HFF-Myc (cell line): ENCODE measurements at regions not wholly inside any gene's neighbourhood (a gene's known extent, or its start where the extent isn't known, plus 50 kb on each side); places are given as distances from the start of the nearest gene placed in this dataset.

Experiments used
- DNase-seq: peaks from one replicate; pipeline ENCODE4 v3.0.0-alpha.2; 2011; ENCODE audit warnings: low read depth; ENCODE audit errors: extremely low read depth
- H3K4me3 ChIP-seq: replicated peaks from 2 replicates; pipeline ENCODE4 v1.5.1; 2011; ENCODE audit warnings: low read depth, mild to moderate bottlenecking, control low read depth, low read length
- CTCF ChIP-seq: IDR thresholded peaks from 2 replicates; pipeline ENCODE4 v1.5.1; 2012; ENCODE audit warnings: mild to moderate bottlenecking, low read depth, low read length, control low read depth; ENCODE audit errors: missing control alignments

DNA sequence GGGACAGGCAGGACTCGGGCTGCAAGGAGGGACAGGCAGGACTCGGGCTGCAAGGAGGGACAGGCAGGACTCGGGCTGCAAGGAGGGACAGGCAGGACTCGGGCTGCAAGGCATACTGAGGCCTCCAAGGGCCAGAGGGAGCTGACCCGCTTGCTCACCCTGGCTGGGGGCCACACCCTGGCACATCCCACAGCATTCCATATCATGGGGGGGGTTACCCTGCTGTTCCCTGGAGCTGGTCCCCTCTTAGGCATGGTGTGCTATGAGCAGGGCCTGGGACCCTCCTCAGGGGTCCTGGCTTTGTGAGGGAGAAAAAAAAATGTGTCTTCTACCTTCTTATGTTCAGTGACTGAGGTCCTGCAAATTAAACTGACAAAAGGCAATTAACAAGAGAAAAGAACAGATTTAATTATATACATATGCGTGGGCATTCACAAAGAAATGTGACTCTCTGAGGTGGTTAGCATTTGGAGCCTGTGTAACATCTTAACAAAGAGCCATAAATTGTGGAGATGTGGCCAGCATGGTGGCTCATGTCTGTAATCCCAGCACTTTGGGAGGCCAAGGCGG, 97.6 kb upstream of the ALDH1A3 start:
- no peak for TF ChIP-seq CTCF
- H3K4me3 ChIP-seq, result no peak overlapping the region
- no peak for DNase-seq

DNA sequence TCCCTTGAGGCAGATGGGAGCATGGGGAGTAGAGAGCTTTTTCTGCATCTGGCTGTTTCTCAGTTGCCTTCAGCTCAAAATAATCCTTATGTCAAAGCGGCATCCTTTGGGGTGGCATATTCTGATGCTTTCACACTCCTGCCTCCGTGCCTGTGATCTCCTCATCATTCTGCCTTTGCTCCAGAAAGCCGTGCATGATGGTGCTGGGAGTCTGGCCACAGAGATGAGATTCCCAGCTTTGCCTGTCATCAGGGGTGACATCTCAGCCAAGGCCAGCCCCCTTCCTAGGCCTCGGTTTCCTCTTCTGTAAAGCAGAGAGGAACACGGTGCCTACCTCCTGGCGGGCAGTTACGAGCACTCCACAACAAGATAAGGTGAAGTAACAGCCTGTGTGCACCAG, 96.3 kb upstream of the ALDH1A3 start:
- no peak for TF ChIP-seq CTCF
- H3K4me3 ChIP-seq, result no peak overlapping the region
- no peak for DNase-seq

DNA sequence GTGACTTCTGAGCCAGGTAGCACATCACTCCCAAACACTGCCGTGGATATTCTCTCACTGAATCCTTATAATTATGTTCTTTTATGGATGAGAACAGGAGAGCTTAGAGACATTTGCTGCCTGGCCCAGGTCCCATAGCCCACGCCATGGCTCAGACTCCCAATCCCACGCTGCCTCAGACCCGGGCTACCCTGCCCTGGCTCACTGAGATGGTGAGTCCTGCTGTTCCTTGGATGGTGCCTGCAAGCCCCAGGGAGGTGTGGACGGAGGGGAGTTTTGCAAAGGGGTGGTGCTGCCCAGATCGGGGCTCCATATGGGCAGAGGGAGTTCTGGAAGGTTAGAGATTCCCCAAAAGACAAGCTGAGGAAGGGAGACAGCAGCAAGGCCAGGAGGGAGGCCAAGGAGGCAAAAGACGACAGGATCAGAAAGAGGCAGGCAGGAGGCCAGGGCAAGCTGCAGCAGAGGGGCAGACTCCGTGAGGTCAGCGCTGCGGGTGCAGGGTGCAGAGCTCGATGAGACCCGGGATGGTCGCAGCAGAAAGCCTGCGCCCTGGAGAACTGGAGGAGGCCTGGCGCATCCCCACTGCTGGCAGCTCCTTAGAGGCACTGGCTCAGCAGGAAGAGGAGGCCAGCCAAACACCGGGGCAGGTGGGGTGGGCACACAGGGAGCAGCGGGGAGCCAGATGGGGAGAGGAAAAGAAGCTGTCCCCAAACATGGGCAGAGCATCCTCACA, 95.7 kb upstream of the ALDH1A3 start:
- DNase-seq, result no peak
- TF ChIP-seq CTCF, result no peak
- H3K4me3 ChIP-seq, result no peak overlapping the region

DNA sequence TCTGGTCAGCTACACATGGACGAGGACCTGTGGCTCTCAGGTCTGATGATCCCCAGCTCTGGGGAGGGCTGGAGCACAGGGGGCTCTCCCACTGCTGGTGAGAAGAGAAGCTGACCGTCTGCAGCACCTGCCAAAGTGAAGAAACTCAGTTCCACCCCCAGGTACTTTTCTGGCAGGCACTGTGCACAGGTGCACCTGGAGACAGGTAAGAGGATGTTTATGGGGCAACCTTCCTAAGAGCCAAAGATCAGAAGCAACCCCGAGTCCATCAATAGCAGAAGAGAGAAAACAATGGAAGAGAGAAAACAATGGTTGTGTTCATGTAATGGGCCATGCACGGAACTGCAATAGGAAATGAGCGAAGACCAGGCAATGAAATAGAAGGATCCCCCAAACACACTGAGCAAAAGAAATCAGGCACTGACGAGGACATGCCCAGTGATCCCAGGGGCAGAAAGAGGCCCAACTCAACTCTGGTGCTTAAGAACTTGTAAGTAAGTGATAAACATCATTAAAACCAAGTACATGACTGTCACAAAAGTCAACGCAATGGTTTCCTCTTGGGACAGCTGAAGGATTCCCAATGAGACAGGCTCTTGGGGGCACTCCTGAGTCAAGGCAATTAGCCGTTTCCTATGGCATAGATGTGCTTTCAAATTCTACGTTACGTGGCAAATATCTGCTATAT, 95.0 kb upstream of the ALDH1A3 start:
- DNase-seq, result no peak
- H3K4me3 ChIP-seq, result no peak overlapping the region
- no peak for TF ChIP-seq CTCF

- no peak for TF ChIP-seq CTCF
- DNase-seq, result no peak
- H3K4me3 ChIP-seq, result no peak overlapping the region
Observed at GRCh38 chr15:100785181-100786138, 94.2 kb upstream of the ALDH1A3 start.

DNA sequence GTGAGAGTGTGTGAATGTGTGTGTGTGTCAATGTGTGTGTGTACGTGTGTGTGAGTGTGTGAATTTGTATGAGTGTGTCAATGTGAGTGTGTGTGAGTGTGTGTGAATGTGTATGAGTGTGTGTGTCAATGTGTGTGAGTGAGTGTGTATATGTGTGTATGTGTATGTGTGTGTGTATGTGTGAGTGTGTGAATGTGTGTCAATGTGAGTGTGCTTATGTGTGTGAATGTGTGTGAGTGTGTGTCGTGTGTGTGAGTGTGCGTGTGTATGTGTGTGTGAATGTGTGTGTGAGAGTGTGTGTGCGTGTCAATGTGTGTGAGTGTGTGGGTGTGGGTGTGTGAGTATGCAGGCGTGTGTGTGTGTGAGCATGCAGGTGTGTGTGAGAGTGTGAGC, 93.5 kb upstream of the ALDH1A3 start:
- no peak overlapping the region for H3K4me3 ChIP-seq
- no peak for TF ChIP-seq CTCF
- no peak for DNase-seq
